K562 (cell line): ENCODE measurements at regions not wholly inside any gene's neighbourhood (a gene's known extent, or its start where the extent isn't known, plus 50 kb on each side); places are given as distances from the start of the nearest gene placed in this dataset.

ENCODE experiments used
- ATAC-seq: fragments of 200-7000 bp; cut with Tn5 transposase; 3 replicates; pipeline ENCODE4 v1.9.1; 2020; ENCODE audit warnings: moderate library complexity
- BruUV-seq: library from RNA; stranded (reverse); fragments of 400-500 nt; replicated peaks from 2 replicates; lab custom pipeline; 2021; lab: Mats Ljungman, UMichigan
- CTCF ChIA-PET: fragments of 300-600 bp; formaldehyde crosslinking; extraction: SDS; loops from one replicate; lab custom pipeline; 2021; ENCODE audit warnings: low intra/inter-chr PET ratio; lab: Yijun Ruan, JAX
- POLR2A ChIA-PET: fragments of 300-600, 350-650 bp; sonication (Branson Sonifier 250); formaldehyde crosslinking; extraction: SDS; loops from one replicate; lab custom pipeline; 2021; ENCODE audit warnings: antibody characterized with exemption, inconsistent platforms; lab: Yijun Ruan, JAX
- DNase-seq, 4 experiments: peaks; one replicate each; pipeline versions ENCODE4 v3.0.0 to v3.0.0-alpha.2; 2011 to 2018; ENCODE audit warnings: low spot score in 3 of 4, mixed read lengths in 3 of 4; ENCODE audit errors: extremely low read depth in 1 of 4
- FAIRE-seq: peaks from 2 replicates; lab custom pipeline; 2011; peaks lifted over from hg19 to GRCh38; lab: Jason Lieb, UNC
- H2AFZ ChIP-seq: 2 replicates; pipeline ENCODE4 v1.6.0; 2011; ENCODE audit warnings: low read depth, low read length, control low read depth, inconsistent platforms
- H3K27ac ChIP-seq: fragments of 200-600 bp; 3 replicates; pipeline ENCODE4 v1.8.0; 2011; ENCODE audit warnings: low read depth, mild to moderate bottlenecking, control low read depth, inconsistent platforms, low read length, moderate library complexity, mixed read lengths; ENCODE audit errors: extremely low read depth
- H3K27me3 ChIP-seq, 2 experiments: fragments of 300-600 bp in 1 of 2; 2 replicates in 1 of 2; 3 replicates in 1 of 2; pipeline versions ENCODE4 v1.6.0 to v1.8.0; 2011; ENCODE audit warnings: inconsistent platforms in 2 of 2, low read length in 2 of 2, mild to moderate bottlenecking in 1 of 2, mixed read lengths in 1 of 2, moderate library complexity in 1 of 2; ENCODE audit not compliant: control insufficient read depth in 2 of 2, insufficient read depth in 2 of 2
- H3K36me3 ChIP-seq: fragments of 300-600 bp; 3 replicates; pipeline ENCODE4 v1.8.0; 2011; ENCODE audit warnings: mild to moderate bottlenecking, low read length, inconsistent platforms; ENCODE audit not compliant: control insufficient read depth, insufficient read depth
- H3K4me1 ChIP-seq, 2 experiments: fragments of 200-600 bp in 1 of 2; replicated peaks in 1 of 2; 2 replicates in 1 of 2; 3 replicates in 1 of 2; pipeline versions ENCODE4 v1.5.1 to v1.8.0; 2011; ENCODE audit warnings: inconsistent platforms in 2 of 2, low read length in 2 of 2, mild to moderate bottlenecking in 1 of 2, mixed read lengths in 1 of 2, moderate library complexity in 1 of 2; ENCODE audit not compliant: control insufficient read depth in 2 of 2, insufficient read depth in 2 of 2
- H3K4me2 ChIP-seq: 2 replicates; pipeline ENCODE4 v1.6.1; 2011; ENCODE audit warnings: low read length, control low read depth, inconsistent platforms, mixed read lengths; ENCODE audit not compliant: insufficient read depth
- H3K4me3 ChIP-seq: fragments of 200-600 bp; sonication (generic), shearing (Covaris generic); 2 replicates; pipeline ENCODE4 v1.5.1; 2016; ENCODE audit warnings: control low read depth, inconsistent platforms
- H3K79me2 ChIP-seq: fragments of 200-600 bp; 3 replicates; pipeline ENCODE4 v1.8.0; 2011; ENCODE audit warnings: low read length, inconsistent platforms; ENCODE audit not compliant: control insufficient read depth, insufficient read depth
- H3K9ac ChIP-seq, 2 experiments: 2 replicates each; pipeline versions ENCODE4 v1.6.0 to v1.6.1; 2011; ENCODE audit warnings: low read depth in 2 of 2, low read length in 2 of 2, control low read depth in 1 of 2, inconsistent platforms in 1 of 2, mild to moderate bottlenecking in 1 of 2, mixed read lengths in 1 of 2; ENCODE audit not compliant: insufficient read depth in 1 of 2
- H3K9me1 ChIP-seq: one replicate; pipeline ENCODE4 v1.6.0; 2011; ENCODE audit warnings: inconsistent platforms, mild to moderate bottlenecking, low read length, moderate library complexity; ENCODE audit not compliant: control insufficient read depth, insufficient read depth
- H3K9me3 ChIP-seq: replicated peaks from 2 replicates; pipeline ENCODE4 v1.5.1; 2011; ENCODE audit warnings: low read depth, low read length, inconsistent platforms; ENCODE audit not compliant: control insufficient read depth, insufficient read depth
- H4K20me1 ChIP-seq: replicated peaks from 2 replicates; pipeline ENCODE4 v1.6.1; 2011; ENCODE audit warnings: low read length, inconsistent platforms, mixed read lengths; ENCODE audit not compliant: control insufficient read depth, insufficient read depth
- GABPB2 ChIP-seq: fragments of 250-450 bp; sonication (Bioruptor Pico); conservative IDR thresholded peaks from 2 replicates; pipeline ENCODE4 v1.5.1; 2021; ENCODE audit warnings: mild to moderate bottlenecking
- HNRNPUL1 ChIP-seq: fragments of 200-400 bp; formaldehyde crosslinking; IDR thresholded peaks from 2 replicates; pipeline ENCODE4 v1.6.1; 2017; ENCODE audit warnings: low read length
- HOXB6 ChIP-seq: fragments of 250-450 bp; sonication (Bioruptor Pico); IDR thresholded peaks from 2 replicates; pipeline ENCODE4 v1.5.1; 2022; ENCODE audit warnings: mild to moderate bottlenecking, borderline replicate concordance
- IRF9 ChIP-seq: fragments of 450-650 bp; IDR thresholded peaks from 2 replicates; pipeline ENCODE4 v1.6.1; 2016; ENCODE audit warnings: missing biosample characterization, missing genetic modification characterization
- USF2 ChIP-seq: sonication (generic); formaldehyde crosslinking; IDR thresholded peaks from 2 replicates; pipeline ENCODE4 v1.5.0; 2020; ENCODE audit warnings: missing genetic modification reagents
- ZBTB43 ChIP-seq: sonication (generic); formaldehyde crosslinking; IDR thresholded peaks from 2 replicates; pipeline ENCODE4 v1.8.0; 2023; ENCODE audit warnings: mild to moderate bottlenecking, missing genetic modification reagents
- ZFP36 ChIP-seq: fragments of 150-350 bp; IDR thresholded peaks from 2 replicates; pipeline ENCODE4 v1.6.1; 2018; ENCODE audit warnings: low read length, low read depth; ENCODE audit not compliant: partially characterized antibody
- ZNF217 ChIP-seq: sonication (generic); formaldehyde crosslinking; IDR thresholded peaks from 2 replicates; pipeline ENCODE4 v1.8.0; 2022; ENCODE audit warnings: mild to moderate bottlenecking, missing genetic modification reagents
- ZNF780A ChIP-seq: fragments of 250-450 bp; sonication (Bioruptor Pico); IDR thresholded peaks from 2 replicates; pipeline ENCODE4 v1.5.0; 2021; ENCODE audit warnings: mild to moderate bottlenecking
- WGBS: fragments of 100-300 bp; shearing (Covaris generic); methylation state at CpG from one replicate; pipeline ENCODE4 v1.1.6; 2016; ENCODE audit warnings: low coverage, mixed read lengths; ENCODE audit not compliant: insufficient coverage; ENCODE audit errors: missing lambda C conversion rate; 5-methylcytosine and 5-hydroxymethylcytosine counted together
- in situ Hi-C: fragments of 300-500 bp; cut with MboI; formaldehyde crosslinking; loops from 4 replicates; pipeline ENCODE4 v1.15.0; 2018; ENCODE audit warnings: inconsistent platforms, mixed read lengths
- intact Hi-C: fragments of 100-400 bp; cut with micrococcal nuclease; formaldehyde crosslinking; loops from 2 replicates; pipeline ENCODE4 v1.14.2; 2022

GRCh38 chr5:163185315-163185714, 252.1 kb upstream of the CCNG1 start:
- H3K27me3 ChIP-seq = no peaks in the 10 kb centered on the region
- no peak overlapping the region for H3K4me3 ChIP-seq
- intact Hi-C loops = no loop called here
- H3K9me3 ChIP-seq = no peaks in the 10 kb centered on the region
- no peak overlapping the region for H2AFZ ChIP-seq
- DNase-seq (no peak), FAIRE-seq (no peak), ATAC-seq (no peak)
- ChIA-PET CTCF (no interaction called here), POLR2A (no interaction called here)
- 4% methylated on average over 4 of the region's 4 CpGs for WGBS
- H3K79me2 ChIP-seq = no peaks in the 10 kb centered on the region
- H3K27ac ChIP-seq = no peak overlapping the region
- TF ChIP-seq HOXB6 (CRISPR knock-in tag) = no peak
- TF ChIP-seq USF2 (CRISPR knock-in tag) = no peak
- TF ChIP-seq IRF9 (tag) = no peak
- TF ChIP-seq GABPB2 (CRISPR knock-in tag) = no peak
- no peak for TF ChIP-seq ZBTB43 (CRISPR knock-in tag)
- TF ChIP-seq ZNF780A (CRISPR knock-in tag) = no peak
- TF ChIP-seq ZFP36 = no peak
- TF ChIP-seq HNRNPUL1 = no peak
- no peak for TF ChIP-seq ZNF217
- H3K9ac ChIP-seq = no peak overlapping the region
- H3K36me3 ChIP-seq = no peaks in the 10 kb centered on the region
- in situ Hi-C loops = no loop called here
- no peaks in the 10 kb centered on the region for H4K20me1 ChIP-seq
- H3K9me1 ChIP-seq = no peaks in the 10 kb centered on the region
- BruUV-seq = no TSS peak
- no peaks in the 10 kb centered on the region for H3K4me1 ChIP-seq
- H3K4me2 ChIP-seq = no peak overlapping the region
